ENCODE measurements at regions not wholly inside any gene's neighbourhood (a gene's known extent, or its start where the extent isn't known, plus 50 kb on each side); places are given as distances from the start of the nearest gene placed in this dataset.
"Not testable (repeated sequence)": the region's sequence is repeated elsewhere in the genome, so short reads cannot be mapped to it uniquely, and the experiment has no call there.

GRCh38 chr6:119526561-119527230, 177.1 kb upstream of the MAN1A1 start:
- no peak for DNase-seq

- DNase-seq: no peak
Measured at GRCh38 chr6:119524410-119524809, 174.8 kb upstream of the MAN1A1 start.

- DNase-seq: no peak
Measured at GRCh38 chr6:119523556-119523955, 174.0 kb upstream of the MAN1A1 start.

DNA sequence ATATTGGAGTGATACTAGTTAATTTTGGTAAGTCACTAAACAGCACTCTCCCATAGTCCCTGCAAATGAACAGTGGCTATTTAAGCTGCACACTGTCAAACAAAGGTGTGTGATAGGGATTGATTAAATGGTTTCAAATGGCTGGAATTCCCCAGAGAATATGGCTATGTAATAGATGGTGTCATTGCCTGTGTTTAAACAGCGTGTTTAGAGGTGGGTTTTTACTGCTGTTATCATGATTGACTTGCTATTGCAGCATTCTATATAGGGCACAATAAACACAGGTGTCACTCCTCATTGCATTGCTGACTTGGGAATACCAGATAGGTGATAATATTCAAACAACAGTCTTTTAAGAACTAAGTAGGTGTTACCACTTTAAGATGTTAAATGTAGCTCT, 171.7 kb upstream of the MAN1A1 start:
- DNase-seq: no peak

- DNase-seq: no peak
Measured at GRCh38 chr6:119517428-119517827, 167.9 kb upstream of the MAN1A1 start.

DNA sequence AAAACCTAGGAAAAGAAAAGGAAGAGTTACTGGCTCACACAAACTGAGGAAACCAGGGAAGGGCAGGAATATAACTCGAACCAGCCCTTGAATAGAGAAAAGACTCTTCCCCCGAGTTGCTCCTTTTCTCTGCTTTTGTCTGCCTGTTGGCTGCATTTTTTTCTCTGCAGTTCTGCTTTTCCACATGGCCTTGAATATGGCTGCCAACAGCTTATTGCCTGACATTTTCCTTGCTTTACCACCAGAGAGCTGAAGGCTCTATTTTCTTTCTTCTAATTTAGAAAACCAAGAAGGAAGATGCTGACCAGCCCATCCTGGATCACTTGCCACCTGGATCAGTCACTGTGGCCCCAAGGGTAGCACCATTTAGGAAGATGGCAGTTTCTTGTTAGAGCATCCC, 164.8 kb upstream of the MAN1A1 start:
- no peak for DNase-seq

GRCh38 chr6:119511024-119511423, 161.5 kb upstream of the MAN1A1 start:
- DNase-seq: no peak

- no peak for DNase-seq
Measured at GRCh38 chr6:119510246-119510645, 160.7 kb upstream of the MAN1A1 start.

GRCh38 chr6:119506631-119507174, 157.1 kb upstream of the MAN1A1 start:
- no peak for DNase-seq

DNA sequence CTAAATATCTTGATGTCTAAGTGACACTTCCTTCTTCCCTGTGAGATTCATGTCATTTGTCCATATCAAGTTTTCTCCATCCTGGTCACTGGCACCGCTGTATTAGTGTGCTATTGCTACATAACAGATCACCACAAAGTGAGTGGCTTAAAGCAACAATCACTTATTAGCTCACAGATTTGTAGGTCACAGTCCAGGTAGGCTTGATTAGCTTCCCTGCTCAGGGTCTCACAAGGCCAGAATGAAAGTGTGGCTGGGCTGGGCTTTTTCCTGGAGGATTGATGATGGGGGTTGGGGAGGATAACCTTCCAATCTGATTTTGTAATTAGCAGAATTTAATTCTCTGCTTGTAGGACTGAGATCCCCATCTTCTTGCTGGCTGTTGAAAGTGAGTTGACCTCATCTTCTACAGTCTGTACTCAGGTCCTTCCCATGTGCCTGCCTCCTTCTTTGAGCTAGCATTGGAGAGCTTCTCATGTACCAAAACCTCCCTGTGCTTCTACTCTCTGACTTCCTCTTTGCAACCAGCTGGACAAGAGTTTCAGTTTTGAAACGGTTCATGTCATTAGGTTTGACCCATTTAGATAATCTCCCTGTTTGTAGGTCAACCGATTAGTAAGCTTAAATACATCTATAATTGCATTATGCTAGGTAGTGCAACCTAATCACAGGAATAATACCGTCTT, 152.4 kb upstream of the MAN1A1 start:
- DNase-seq: no peak

- no peak for DNase-seq
Measured at GRCh38 chr6:119499797-119500196, 150.2 kb upstream of the MAN1A1 start.

- no peak for DNase-seq
Measured at GRCh38 chr6:119497988-119498727, 148.6 kb upstream of the MAN1A1 start.

GRCh38 chr6:119495230-119495683, 145.7 kb upstream of the MAN1A1 start:
- DNase-seq: no peak

- DNase-seq: no peak
Measured at GRCh38 chr6:119493980-119494379, 144.4 kb upstream of the MAN1A1 start.

DNA sequence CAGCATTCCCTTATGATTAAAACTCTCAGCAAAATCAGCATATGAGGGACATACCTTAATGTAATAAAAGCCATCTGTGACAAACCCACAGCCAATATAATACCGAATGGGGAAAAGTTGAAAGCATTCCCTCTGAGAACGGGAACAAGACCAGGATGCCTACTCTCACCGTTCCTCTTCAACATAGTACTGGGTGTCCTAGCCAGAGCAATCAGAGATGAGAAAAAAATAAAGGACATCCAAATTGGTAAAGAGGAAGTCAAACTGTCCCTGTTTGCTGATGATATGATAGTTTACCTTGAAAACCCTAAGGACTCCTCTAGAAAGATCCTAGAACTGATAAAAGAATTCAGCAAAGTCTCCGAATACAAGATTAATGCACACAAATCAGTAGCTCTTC, 141.6 kb upstream of the MAN1A1 start:
- not testable (repeated sequence) for DNase-seq

DNA sequence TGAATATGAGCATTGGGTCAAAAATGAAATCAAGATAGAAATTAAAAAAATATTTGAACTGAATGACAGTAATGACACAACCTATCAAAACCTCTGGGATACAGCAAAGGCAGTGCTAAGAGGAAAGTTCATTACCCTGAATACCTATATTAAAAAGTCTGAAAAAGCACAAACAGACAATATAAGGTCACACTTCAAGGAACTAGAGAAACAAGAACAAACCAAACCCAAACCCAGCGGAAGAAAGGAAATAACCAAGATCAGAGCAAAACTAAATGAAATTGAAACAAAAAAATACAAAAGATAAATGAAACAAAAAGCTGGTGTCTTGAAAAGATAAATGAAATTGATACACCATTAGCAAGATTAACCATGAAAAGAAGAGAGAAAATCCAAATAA, 140.5 kb upstream of the MAN1A1 start:
- not testable (repeated sequence) for DNase-seq

DNA sequence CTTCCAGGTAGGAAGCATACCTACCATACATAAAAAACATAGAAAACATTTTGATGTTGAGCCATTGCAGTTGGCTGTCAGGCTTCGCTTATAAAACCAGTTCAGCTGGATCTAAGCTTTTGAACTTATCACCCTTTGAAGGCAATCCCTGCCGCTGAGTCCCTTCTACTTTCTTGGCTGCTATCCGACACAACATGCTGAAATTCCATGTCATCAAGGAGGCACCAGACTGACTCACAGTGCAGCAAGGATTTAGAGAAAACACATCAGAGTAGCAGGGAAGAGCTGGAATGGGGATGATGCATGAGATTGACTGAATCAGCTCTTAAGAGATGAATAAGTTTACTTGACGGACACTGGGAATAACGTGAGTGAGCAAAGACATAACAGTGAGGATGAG, 135.0 kb upstream of the MAN1A1 start:
- no peak for DNase-seq

DNA sequence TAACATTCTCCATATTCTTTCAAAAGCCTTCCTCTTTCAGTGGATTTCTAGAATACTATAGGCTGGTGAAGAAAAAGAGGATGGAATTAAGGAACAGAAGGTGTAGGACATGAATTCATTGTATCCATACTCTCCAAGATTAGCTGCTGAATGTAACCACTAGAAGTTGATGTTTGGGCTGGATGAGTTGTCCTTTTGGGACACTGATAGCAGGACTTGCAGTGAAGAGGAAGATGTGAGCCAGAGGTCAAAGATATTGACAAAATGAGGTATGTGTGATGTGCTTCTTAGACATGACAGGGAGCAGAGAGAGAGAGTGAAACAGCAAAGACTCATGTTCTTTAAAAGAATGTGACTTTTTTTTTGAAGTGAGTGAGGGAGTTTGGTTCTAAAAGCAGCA, 134.3 kb upstream of the MAN1A1 start:
- no peak for DNase-seq

- no peak for DNase-seq
Measured at GRCh38 chr6:119482850-119483285, 133.3 kb upstream of the MAN1A1 start.

DNA sequence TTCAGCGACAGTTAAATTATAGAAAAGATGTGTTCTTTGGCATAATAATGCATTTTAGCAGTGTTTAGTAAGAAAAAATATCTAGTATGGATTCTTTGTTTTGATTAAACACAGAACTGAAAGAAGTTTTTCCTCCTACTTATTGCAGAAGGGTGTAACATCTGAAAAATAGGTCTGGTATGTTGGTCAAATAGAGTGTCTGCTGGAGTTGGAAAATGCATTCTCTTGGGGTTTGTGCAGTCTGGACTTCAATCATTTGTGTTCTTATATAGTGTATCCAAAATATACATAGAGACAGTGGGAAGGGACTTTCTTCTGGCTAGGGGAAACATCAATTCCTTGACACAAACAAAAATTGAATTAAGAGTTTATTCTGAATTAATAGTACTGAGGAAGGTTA, 132.4 kb upstream of the MAN1A1 start:
- DNase-seq: no peak

DNA sequence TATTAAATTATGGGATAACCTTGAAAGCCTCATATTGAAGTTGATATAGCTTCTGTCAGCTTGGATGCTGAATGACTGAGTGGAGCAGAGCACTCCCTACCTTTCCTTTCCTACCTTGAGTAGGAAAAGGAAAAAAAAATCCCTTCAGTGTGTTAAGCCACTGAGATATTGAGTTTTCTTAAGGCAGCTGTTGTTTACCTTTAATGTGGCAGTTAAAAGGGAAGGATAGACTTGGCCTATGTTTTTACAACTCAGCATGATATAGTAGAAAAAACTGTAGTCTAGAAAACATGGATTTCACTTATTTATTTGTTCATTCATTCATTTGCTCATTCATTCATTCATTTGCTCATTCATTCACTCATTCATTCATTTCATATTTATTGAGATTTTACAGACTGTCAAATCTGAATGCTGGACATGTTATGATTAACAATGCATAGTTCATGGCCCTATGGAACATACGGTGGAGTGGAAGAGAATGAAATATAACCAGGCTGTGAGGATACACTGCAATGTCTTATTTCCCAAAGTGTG, 131.5 kb upstream of the MAN1A1 start:
- DNase-seq: no peak

- no peak for DNase-seq
Measured at GRCh38 chr6:119479860-119480655, 130.5 kb upstream of the MAN1A1 start.
